GM12864 (cell line): ENCODE measurements at regions not wholly inside any gene's neighbourhood (a gene's known extent, or its start where the extent isn't known, plus 50 kb on each side); places are given as distances from the start of the nearest gene placed in this dataset.

Experiments used
- DNase-seq: peaks from one replicate; pipeline ENCODE4 v3.0.0-alpha.2; 2011; ENCODE audit warnings: low read depth
- H3K4me3 ChIP-seq: 2 replicates; pipeline ENCODE4 v1.5.1; 2011; ENCODE audit warnings: mild to moderate bottlenecking, low read depth, low read length, control low read depth
- TF ChIP-seq, protein P1 (sequence below): IDR thresholded peaks from 2 replicates; pipeline ENCODE4 v1.5.1; 2011; ENCODE audit warnings: low read depth, mild to moderate bottlenecking, moderate library complexity, low read length, control low read depth, inconsistent platforms; ENCODE audit errors: missing control alignments

- TF ChIP-seq, protein P1, sequence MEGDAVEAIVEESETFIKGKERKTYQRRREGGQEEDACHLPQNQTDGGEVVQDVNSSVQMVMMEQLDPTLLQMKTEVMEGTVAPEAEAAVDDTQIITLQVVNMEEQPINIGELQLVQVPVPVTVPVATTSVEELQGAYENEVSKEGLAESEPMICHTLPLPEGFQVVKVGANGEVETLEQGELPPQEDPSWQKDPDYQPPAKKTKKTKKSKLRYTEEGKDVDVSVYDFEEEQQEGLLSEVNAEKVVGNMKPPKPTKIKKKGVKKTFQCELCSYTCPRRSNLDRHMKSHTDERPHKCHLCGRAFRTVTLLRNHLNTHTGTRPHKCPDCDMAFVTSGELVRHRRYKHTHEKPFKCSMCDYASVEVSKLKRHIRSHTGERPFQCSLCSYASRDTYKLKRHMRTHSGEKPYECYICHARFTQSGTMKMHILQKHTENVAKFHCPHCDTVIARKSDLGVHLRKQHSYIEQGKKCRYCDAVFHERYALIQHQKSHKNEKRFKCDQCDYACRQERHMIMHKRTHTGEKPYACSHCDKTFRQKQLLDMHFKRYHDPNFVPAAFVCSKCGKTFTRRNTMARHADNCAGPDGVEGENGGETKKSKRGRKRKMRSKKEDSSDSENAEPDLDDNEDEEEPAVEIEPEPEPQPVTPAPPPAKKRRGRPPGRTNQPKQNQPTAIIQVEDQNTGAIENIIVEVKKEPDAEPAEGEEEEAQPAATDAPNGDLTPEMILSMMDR, result no peak
- H3K4me3 ChIP-seq, result no peak overlapping the region
- DNase-seq, result no peak
Observed at GRCh38 chr3:188951734-188952133, 220.0 kb upstream of the TPRG1 start.

DNA sequence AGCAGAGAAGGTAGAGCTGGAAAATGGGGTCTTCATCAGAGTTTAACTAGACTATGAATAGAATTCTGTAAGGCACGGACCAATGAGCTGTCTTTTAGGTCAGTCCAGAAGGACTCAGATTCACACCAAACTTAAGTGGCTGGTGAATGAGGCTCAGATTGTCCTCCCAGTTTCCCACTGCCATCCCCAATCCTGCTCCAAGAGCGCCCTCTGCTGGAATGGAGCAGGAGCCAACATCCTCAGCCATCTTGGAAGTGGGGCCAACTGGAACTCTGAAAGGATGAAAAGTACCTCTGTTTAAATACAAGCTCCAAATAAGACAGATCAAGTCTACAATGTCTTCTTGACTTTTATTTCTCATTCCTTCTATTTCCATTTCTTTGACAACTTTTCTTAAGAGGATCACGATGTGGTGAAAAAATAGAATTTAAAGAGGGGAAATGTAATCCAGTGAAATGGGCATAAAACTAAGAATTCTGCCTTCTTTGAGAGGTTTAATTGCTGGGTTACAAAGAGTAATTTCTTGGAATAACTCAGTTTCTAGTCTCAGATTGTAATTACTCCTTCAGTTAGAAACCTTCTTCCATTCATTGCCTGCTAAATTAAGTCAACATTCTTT lies 217.1 kb upstream of the TPRG1 start:
- TF ChIP-seq, protein P1, result peak; percentile 82
- DNase-seq, result peak; percentile 15
- no peak overlapping the region for H3K4me3 ChIP-seq

DNA sequence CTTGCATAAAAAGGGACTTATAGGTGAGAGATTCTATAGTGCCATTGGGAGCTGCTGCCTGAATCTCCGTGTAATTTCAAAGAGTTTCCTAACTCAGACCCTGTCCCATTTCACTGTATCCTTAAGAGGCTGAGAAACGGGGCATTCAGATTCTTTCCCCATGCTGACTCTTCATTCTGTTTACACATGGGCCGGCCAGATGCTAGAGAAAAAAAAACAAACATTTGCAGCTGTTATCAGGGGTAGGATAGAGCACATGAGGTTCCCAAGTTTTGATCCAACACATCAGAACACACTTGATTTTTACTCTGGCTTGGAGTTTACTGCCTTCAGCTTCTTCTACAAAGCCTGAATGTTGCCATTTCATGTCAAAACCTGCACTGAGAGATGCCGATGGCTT lies 215.9 kb upstream of the TPRG1 start:
- TF ChIP-seq, protein P1, result no peak
- no peak overlapping the region for H3K4me3 ChIP-seq
- no peak for DNase-seq

DNA sequence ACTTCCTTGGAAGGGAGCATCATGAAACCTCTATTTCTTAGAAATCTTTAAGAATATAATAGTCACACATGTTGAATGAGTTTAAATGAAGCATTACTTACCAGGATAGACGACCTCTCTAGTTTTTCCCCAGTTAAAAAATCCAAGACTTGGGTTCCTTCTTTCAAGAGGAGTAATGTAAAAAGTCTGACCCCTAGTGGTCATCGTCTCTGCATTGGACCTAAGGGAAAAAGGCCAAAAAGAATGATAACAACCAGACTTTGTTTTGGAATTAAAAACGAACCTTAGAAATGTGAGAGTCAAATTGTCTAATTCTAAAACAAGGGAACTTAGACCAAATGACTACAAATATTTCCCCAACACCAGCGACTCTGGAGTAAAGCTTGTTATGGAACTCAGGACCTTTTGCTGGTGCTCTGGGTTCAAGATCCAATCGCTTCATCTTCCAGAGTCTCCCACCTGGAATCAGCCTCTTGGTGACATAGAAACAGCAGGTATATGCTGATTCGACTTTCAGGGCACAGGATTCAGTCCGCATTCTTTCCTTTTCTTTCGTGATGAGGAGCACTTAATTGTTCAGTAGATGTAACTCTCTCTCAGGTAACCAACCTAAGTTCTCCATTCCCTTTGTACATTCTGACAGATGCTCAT lies 214.8 kb upstream of the TPRG1 start:
- H3K4me3 ChIP-seq, result no peak overlapping the region
- peak; percentile 5 for DNase-seq

DNA sequence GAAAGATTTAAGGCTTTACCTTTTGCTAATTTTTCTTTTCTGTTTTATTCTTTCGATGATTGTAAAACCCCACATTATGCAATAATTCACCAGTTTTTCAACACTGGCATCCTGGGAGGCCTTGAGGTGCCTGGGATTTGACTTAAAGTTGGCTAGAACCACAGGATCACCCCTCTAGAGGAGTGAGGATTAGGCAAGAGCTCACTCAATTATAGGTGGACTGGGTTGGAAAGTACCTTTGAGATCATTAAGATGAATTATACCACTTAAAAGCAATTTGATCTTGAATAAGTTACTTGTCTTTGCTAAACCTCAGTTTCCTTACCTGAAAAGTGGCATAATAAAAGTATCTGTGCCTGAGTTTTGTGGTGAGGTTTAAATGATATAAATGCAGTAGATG lies 212.8 kb upstream of the TPRG1 start:
- no peak for DNase-seq
- H3K4me3 ChIP-seq, result no peak overlapping the region
- TF ChIP-seq, protein P1, result no peak

More for the DNA sequence above, 214.8 kb upstream of the TPRG1 start:
- TF ChIP-seq, protein P1, result peak; percentile 56

- TF ChIP-seq, protein P1, result no peak
- no peak for DNase-seq
- H3K4me3 ChIP-seq, result no peak overlapping the region
Observed at GRCh38 chr3:188962253-188963247, 209.2 kb upstream of the TPRG1 start.
